Mesothelial cell of epicardium (in vitro differentiated cells): ENCODE measurements at regions not wholly inside any gene's neighbourhood (a gene's known extent, or its start where the extent isn't known, plus 50 kb on each side); places are given as distances from the start of the nearest gene placed in this dataset.

Experiments used
- DNase-seq, 2 experiments: peaks; one replicate each; pipeline ENCODE4 v3.0.0; 2021; ENCODE audit warnings: low spot score in 2 of 2; ENCODE audit not compliant: unreplicated experiment in 2 of 2
- H3K27ac Mint-ChIP-seq: 2 replicates; pipeline ENCODE4 v1.8.0; 2021; ENCODE audit warnings: mixed read lengths
- H3K27me3 Mint-ChIP-seq: 2 replicates; pipeline ENCODE4 v1.8.0; 2021; ENCODE audit warnings: low read depth, mixed read lengths
- H3K36me3 Mint-ChIP-seq: 2 replicates; pipeline ENCODE4 v1.8.0; 2021; ENCODE audit warnings: mixed read lengths
- H3K4me1 Mint-ChIP-seq: 2 replicates; pipeline ENCODE4 v1.8.0; 2021; ENCODE audit warnings: mixed read lengths
- H3K4me3 Mint-ChIP-seq: 2 replicates; pipeline ENCODE4 v1.8.0; 2021; ENCODE audit warnings: mild to moderate bottlenecking, moderate library complexity, mixed read lengths
- H3K9me3 Mint-ChIP-seq: 2 replicates; pipeline ENCODE4 v1.8.0; 2021; ENCODE audit warnings: mixed read lengths
- TF ChIP-seq, protein P1 (sequence below): fragments of 200-600 bp; sonication (generic); IDR thresholded peaks from one replicate; pipeline ENCODE4 v1.5.0; 2021; ENCODE audit warnings: antibody characterized with exemption; ENCODE audit not compliant: unreplicated experiment

DNA sequence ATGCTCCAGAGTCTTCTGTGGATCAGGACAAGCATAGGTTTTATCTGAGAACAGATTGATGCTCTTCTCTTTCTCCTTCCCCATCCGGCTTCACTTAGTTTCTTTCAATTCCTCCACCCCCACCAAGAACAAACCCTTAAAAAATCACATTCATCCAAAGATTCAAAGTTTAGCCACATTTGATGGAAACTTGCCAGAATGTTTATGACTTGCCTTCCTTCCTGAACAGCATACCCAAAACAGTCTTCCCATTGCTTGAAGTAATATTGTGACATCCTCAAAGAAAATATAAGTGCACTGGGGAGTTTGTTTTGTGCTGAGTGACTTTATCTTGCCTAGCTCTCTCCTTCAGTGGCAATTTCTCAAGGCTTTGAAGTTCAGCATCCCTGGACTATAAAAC is 83.0 kb downstream of the MAGEB17 start:
- TF ChIP-seq, protein P1, sequence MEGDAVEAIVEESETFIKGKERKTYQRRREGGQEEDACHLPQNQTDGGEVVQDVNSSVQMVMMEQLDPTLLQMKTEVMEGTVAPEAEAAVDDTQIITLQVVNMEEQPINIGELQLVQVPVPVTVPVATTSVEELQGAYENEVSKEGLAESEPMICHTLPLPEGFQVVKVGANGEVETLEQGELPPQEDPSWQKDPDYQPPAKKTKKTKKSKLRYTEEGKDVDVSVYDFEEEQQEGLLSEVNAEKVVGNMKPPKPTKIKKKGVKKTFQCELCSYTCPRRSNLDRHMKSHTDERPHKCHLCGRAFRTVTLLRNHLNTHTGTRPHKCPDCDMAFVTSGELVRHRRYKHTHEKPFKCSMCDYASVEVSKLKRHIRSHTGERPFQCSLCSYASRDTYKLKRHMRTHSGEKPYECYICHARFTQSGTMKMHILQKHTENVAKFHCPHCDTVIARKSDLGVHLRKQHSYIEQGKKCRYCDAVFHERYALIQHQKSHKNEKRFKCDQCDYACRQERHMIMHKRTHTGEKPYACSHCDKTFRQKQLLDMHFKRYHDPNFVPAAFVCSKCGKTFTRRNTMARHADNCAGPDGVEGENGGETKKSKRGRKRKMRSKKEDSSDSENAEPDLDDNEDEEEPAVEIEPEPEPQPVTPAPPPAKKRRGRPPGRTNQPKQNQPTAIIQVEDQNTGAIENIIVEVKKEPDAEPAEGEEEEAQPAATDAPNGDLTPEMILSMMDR = no peak
- DNase-seq = no peak
- Mint-ChIP-seq H3K9me3 (peaks cover 4% of the 10 kb centered on the region), H3K27ac (no peak overlapping the region), H3K4me1 (no peaks in the 10 kb centered on the region), H3K27me3 (no peaks in the 10 kb centered on the region), H3K36me3 (no peaks in the 10 kb centered on the region), H3K4me3 (no peak overlapping the region)

DNA sequence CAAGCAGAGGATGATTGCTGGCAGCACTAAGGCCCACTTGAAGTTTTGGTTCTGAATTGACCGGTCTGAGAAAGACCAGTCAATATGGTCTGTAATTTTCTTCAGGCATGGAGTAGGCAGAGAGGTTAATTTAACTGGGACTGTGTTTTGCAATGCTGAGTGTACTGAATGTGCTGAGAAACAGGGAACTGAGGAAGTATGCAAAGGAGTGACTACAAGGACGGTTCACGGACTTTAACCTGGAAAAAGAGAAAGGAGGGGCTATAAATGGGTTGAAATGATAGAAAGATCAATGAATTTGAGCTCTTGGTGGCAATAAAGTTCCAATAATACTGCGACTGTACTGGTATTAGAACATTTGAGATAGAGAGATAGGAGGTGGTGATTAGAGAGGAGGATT is 84.5 kb downstream of the MAGEB17 start:
- Mint-ChIP-seq H3K27me3 (no peaks in the 10 kb centered on the region), H3K4me1 (no peaks in the 10 kb centered on the region), H3K4me3 (no peak overlapping the region), H3K9me3 (peaks cover 6% of the 10 kb centered on the region), H3K36me3 (no peaks in the 10 kb centered on the region), H3K27ac (no peak overlapping the region)
- TF ChIP-seq, protein P1 = no peak
- DNase-seq = no peak

DNA sequence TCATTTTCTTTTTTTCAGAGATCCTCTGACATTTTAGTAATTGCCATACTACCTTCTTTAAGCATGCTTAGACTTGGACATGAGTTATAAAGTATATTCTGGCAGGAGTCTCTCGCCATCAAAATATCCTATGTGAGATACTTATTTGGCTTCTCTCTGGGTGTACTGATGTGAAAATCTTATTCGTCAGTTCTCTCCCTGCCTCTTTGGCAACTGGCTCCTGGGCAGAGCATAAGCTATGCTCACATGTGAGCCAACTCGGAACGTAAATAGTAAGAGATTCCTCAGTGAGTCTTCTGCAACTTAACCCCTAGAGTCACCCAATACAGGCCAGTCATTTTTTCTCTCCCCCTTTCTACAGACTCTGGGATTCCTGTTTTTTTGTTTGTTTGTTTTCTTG is 91.6 kb downstream of the MAGEB17 start:
- peaks cover 12% of the 10 kb centered on the region for H3K4me1 Mint-ChIP-seq
- H3K27ac Mint-ChIP-seq = no peak overlapping the region

DNA sequence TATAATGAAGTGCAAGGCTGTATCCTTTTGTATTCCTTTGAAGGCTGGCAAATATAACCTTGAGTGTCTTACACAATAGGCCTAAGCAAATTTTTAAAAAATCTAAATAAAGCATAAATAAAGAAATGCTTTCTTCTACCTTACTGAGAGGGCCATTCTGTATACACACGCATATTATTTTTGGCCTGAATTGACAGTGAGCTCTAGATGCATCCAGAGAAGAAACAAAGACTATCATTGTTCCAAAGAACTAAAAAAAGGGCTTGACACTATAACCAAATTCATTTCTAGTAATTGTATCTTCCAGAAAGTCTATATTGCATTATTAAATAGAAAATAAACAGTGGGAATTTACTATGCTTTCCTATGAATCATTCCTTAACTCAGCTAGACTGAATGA is 100.2 kb downstream of the MAGEB17 start:
- Mint-ChIP-seq H3K4me3 (no peak overlapping the region), H3K9me3 (peaks cover 19% of the 10 kb centered on the region), H3K36me3 (peaks cover 4% of the 10 kb centered on the region), H3K27ac (no peak overlapping the region), H3K4me1 (peaks cover 2% of the 10 kb centered on the region), H3K27me3 (no peaks in the 10 kb centered on the region)
- TF ChIP-seq, protein P1 = no peak
- no peak for DNase-seq

More for the DNA sequence above, 91.6 kb downstream of the MAGEB17 start:
- no peak for DNase-seq
- Mint-ChIP-seq H3K36me3 (no peaks in the 10 kb centered on the region), H3K9me3 (peaks cover 18% of the 10 kb centered on the region), H3K4me3 (no peak overlapping the region), H3K27me3 (no peaks in the 10 kb centered on the region)
- TF ChIP-seq, protein P1 = no peak

DNA sequence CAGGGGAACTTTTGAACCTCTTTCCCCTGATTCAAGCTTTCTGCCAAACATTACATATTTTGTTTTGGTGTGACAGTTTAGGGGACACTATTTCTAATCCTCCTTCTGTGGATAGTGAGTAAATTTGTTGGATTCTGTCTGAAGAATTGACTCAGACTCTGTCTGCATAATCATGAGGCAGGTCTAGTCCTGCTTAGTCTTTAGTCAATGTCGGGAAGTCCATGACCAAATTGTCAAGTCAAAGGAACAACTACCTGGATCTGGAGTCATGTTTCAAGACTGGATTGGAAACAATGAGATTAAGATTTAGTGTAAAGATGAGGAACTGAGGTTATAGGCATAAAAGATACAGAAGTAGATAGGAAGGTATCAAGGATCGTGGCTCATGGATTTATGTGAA is 100.9 kb downstream of the MAGEB17 start:
- Mint-ChIP-seq H3K27me3 (no peaks in the 10 kb centered on the region), H3K4me3 (no peak overlapping the region), H3K36me3 (peaks cover 4% of the 10 kb centered on the region), H3K4me1 (peaks cover 2% of the 10 kb centered on the region), H3K27ac (no peak overlapping the region), H3K9me3 (peaks cover 19% of the 10 kb centered on the region)
- DNase-seq = no peak
- TF ChIP-seq, protein P1 = no peak

DNA sequence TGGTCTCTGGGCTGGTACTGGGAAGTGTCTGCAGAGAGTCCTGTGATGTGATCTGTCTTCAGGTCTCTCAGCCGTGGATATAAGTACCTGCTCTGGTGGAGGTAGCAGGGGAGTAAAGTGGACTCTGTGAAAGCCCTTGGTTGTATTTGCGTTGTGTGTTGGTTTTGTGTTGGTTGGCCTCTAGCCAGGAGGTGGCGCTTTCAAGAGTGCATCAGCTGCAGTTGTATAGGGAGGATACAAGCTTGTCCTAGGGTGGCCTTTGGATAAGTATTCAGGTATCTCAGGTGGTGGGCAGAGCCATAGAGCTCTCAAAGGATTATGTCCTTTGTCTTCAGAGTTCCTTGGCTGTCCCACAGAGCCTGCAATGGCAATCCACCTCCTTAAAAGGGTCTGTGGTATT is 111.6 kb downstream of the MAGEB17 start:
- H3K9me3 Mint-ChIP-seq = peaks cover 41% of the 10 kb centered on the region
- no peak overlapping the region for H3K27ac Mint-ChIP-seq
- no peak for DNase-seq
- peaks cover 3% of the 10 kb centered on the region for H3K4me1 Mint-ChIP-seq
- H3K36me3 Mint-ChIP-seq = no peaks in the 10 kb centered on the region
- no peaks in the 10 kb centered on the region for H3K27me3 Mint-ChIP-seq
- H3K4me3 Mint-ChIP-seq = no peak overlapping the region
- TF ChIP-seq, protein P1 = no peak
